NCI-H187 (cell line): ENCODE measurements at regions not wholly inside any gene's neighbourhood (a gene's known extent, or its start where the extent isn't known, plus 50 kb on each side); places are given as distances from the start of the nearest gene placed in this dataset.
"Not testable (repeated sequence)": the region's sequence is repeated elsewhere in the genome, so short reads cannot be mapped to it uniquely, and the experiment has no call there.

Experiments used
- DNase-seq, 2 experiments: peaks; one replicate each; lab custom pipeline; 2025; lab: John Stamatoyannopoulos, UW

DNA sequence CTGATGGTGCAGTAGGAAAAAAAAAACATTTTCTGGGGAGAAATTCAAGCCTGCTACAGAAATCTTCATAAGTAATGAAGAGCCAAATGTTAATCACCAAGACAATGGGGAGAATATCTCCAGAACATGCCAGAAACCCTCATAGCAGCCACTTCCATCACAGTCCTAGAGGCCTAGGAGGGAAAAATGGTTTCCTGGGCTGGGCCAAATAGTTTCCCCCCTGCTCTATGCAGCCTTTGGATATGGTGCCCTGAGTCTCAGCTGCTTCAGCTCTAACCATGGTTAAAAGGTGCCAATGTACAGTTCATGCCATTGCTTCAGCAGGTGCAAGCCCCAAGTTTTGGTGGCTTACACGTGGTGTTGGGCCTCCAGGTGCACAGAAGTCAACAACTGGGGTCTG lies 113.1 kb downstream of the ZNF648 start:
- DNase-seq, result no peak

DNA sequence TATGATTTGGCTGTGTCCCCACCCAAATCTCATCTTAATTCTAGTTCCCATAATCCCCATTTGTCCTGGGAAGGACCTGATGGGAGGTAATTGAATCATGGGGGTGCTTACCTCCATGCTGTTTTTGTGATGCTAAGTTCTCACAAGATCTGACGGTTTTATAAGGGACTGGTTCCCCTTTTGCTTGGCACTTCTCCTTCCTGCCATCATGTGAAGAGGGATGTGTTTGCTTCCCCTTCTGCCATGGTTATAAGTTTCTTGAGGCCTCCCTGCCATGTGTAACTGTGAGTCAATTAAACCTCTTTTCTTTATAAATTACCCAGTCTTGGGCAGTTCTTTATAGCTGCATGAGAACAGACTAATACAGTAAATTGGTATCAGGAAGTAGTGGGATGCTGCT lies 114.1 kb downstream of the ZNF648 start:
- DNase-seq, result no peak

DNA sequence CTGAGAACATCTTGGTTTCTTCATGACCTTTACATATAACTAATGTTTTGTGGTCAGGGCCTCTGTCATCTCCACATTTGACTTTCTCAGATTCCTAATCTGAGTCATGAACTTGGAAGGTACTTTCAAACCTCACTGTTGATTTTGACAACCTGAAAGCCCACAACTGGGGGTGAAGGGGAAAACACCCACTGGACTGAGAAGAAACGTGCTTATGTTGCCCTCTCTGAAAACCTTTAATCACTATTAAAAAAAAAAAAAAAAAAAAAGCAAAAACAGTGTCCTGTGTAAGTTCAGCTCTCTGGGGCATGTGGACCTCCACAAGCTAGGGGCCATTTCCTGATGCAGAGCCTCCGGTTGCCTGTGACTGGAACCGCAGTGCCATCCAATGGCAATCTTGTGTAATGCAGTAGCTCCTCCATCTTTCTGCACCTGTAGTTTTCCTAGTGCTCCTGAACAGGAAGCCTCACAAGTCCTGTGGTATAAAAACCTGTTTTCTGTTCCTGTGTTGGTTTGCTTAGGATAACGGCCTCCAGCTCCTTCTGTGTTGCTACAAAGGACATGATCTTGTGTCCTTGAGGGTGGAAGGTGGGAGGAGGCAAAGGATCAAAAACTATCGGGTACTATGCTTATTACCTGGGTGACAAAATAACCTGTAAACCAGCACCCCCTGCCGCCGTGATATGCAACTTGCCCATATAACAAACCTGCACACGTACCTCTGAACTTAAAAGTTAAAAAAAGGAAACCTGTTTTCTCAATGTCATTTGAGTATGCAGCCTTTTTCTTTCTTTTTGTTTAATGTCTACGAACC lies 124.5 kb downstream of the ZNF648 start:
- DNase-seq, result peak; percentile 85 to 97

DNA sequence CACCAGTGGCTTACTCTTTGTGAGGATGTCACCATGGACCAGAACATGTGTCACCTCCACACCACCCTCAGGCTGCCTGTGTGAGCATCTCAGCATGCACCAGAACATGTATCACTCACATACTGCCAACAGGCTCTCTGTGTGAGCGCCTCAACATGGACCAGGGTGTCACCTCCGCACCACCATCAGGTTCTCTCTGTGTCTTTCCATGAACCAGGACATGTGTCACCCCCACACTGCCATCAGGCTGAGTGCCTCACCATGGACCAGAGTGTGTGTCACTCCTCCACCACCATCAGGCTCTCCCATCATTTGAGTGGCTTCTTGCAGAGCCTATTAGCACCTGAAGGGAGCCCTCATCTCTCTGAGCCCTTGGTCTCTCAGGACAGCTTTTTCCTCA lies 125.2 kb downstream of the ZNF648 start:
- no peak for DNase-seq

DNA sequence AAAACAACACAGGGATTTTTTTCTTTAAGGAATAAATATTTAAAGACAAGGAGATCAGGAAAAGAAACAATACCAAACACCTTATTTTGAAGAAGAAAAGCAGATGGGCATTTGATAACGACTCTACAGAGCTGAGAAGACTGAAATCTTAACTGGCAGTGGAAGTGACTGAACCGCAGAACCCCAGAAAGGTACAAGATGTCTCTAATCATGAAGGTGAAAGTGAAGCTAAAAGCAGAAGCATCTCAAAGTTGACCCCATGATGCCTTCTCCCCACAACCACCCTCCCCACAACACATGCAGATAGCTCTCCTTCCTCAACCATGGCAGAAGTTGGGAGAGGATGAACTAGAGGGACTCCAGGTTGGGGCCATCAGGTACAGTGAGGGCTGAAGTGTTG lies 129.6 kb downstream of the ZNF648 start:
- no peak for DNase-seq

DNA sequence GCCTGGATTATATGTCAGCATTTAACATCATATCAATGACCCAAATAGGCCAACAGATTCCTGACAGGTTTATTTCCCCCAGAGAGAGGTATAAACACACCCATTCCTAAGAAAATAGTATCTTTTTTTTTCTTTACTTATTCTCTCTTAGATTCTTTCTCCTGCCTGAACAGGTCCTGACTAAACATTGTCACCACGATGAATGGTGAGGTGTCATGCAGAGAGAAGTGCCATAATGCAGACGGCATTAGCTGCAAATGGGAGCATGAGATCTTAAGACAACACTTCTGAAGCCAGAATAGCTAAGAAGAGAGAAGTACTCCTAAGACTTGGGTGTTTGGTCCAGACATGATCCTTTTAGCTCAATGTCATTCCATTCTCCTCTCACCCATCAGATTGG lies 131.3 kb downstream of the ZNF648 start:
- DNase-seq, result no peak

DNA sequence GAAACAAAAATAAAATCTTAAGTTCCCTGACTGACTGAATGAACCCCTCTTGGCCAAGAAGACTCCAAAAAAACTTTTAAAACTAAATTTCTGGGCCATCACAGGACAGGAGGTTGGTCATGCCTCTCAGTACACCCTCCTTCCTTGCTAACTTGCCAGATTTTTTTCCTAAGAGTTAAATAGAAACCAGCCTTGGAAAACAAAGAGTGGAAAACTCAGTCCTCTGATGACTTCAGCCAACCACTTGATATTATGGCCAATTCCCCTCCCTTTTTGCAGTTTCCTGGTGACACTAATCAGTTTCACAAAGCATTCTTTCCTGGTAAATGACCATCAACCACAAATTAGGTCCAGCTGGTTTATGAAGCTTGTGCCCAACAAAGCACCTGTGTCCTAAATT lies 134.8 kb downstream of the ZNF648 start:
- DNase-seq, result no peak

DNA sequence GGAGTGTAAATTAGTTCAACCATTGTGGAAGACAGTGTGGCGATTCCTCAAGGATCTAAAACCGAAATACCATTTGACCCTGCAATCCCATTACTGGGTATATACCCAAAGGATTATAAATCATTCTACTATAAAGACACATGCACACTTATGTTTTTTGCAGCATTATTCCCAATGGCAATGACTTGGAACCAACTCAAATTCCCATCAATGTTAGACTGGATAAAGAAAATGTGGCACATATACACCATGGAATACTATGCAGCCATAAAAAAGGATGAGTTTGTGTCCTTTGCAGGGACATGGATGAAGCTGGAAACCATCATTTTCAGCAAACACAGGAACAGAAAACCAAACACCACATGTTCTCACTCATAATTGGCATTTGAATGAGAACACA lies 137.5 kb downstream of the ZNF648 start:
- not testable (repeated sequence) for DNase-seq

DNA sequence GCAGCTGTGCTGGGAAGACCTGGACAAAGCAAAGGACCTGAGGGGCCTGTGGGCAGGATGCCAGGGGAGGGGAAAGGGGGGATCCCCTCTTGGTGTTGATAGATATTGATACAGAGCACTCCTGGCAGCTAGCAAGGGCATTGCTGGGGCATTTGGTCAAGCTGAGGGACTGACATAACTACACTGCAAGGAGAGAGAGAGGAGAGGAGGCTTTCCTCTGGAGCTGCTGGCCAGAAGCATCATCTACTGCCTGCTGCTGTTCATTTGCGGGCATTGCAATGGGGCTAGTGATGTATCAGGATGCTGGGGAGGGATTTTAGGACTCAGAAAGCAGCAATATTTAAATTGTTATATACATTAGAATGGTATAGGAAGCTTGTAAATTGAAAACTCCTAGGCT lies 142.0 kb downstream of the ZNF648 start:
- no peak for DNase-seq

DNA sequence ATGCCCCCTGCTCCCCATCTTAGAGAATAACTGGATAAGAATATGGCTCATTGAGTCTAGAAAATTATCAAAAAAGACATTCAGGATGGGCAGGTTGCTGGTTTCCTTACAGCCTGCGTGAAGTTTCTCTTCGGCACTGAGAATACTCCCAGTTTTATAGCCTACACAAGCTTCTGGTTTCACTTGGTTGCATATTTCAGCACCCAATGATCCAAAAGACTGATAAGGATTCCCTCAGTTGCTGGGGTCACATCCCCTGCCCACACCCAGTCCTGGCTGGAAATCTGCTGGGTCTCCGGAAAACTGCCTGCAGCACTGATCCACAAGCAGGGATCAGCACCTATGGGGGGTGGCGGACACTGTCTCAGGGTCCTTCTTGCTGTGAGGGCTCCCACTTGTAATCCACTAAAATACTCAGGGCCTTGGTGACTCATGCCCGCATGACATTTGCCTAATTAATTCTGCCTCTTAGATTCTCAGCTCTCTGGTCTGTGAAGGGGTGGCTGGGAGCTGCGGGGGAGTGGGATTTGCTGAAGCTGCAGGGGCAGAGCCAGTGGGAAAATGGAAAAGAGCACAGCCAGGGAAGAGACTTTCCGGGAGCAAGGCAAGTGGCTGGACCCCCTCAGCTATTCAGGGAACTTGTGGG lies 142.5 kb downstream of the ZNF648 start:
- no peak for DNase-seq

DNA sequence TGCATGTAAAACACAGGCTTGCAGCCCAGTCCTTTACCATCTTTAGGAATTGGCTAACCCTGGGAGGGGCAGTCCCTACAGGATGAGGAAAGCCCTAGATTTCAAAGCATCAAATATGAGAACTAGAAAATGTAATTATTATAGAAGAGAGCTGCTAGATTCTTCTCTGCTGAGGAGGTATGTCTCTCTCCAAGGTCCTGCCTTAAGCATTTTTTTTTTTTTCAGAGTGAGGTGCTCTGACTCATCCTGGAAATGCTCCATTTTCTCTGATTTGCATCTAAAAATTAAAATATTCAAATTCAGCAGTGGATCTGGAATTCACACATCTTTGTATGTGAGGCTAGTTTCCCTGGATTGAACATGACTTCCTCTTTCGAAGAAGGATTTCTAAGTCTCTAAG lies 149.8 kb downstream of the ZNF648 start:
- DNase-seq, result no peak

DNA sequence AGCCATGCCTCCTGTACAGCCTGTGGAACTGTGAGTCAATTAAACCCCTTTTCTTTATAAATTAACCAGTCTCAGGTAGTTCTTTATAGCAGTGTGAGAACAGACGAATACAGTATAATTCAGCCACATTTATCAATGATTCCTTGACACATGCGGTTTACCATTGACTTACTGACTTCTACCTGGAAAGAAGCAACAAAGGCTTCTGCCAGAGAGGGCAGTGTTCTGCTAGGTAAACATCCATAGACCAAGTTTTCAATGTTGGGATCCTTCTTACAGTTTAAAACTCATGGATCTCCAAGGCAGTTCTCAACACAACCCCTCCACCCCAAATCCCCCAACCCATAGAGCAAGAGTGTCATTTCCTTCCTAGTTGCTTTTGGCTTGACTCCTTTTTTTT lies 150.6 kb downstream of the ZNF648 start:
- DNase-seq, result no peak

DNA sequence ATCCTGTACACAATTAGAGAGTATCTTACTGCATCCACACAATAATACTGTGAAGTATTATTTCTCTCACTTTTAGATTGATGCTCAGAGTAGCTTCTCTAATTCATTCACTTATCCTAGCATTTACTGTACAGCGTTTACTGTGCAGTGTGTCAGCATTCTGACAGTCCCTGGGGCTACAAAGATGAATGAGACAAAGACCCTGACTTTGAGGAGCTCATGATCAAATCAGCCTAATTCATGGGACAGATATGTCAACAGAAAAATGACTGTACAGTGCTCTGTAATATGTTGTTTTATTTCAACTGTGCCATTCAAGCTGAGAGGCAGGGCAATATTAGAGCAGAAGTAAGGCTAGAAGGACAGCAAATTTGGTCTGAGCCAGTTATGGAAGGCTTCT lies 152.5 kb downstream of the ZNF648 start:
- no peak for DNase-seq

DNA sequence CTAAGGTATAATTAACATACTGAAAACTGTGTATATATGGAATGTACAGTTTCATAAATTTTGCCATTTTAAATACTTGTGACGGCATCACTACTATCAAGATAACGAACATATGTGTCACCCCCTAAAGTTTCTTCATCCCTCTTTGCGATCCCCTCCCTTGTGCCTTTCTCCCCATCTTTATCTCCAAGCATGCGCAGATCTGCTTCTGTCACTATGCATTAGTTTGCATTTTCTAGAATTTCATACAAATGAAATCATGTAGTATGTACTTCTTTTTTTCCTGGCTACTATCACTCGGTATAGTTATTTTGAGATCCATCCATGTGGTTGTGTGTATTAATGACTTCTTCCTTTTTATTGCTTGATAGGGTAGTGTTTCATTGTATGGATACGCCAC lies 154.9 kb downstream of the ZNF648 start:
- DNase-seq, result no peak

DNA sequence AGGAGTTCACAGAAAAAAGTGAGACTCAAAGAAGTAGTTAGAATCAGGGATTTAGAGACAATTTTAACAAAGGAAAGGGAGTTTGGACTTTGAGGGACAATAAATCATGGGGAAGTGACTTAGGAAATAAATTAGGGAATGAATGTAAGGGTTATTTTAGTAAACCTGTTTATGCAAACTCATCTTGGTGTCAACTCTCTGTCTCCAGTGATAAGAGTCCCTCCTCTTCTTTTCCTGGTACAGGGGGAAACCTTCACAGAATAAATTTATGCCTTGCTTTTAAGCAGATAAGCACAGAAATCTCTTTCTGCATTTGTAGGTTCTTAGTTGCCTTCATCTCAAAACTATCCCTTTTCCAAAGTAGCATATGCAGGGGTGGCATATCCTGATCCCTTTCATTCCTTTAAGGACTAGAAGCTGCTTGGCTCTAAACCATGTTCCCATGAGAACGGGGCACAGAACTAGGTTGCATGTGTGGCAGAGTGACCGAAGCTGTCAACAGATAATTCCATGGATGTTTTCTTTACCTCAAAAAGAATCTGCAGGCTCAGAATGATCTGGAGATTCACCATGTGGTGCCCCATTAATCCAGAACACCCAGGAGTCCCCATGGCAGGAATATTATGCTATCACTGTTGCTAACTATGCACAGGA lies 155.4 kb downstream of the ZNF648 start:
- DNase-seq, result no peak

DNA sequence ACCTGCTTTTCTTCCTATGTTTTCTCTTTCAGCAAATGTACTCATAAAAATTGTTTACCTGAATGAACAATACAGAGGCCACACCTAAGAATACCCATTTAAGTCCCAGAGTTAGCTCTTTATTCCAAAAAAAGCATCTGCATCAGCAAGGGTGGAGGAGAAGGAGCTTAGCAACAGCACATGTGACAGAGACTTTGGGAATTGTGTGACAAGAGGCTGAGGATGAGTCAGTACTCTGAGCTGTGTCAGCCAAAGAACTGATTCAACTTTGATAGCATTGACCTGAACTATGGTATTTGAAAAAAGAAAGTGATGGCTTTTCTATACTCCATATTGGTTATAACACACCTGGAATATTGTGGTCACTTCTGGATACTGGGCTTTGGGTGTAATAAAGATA lies 162.7 kb downstream of the ZNF648 start:
- DNase-seq, result no peak

DNA sequence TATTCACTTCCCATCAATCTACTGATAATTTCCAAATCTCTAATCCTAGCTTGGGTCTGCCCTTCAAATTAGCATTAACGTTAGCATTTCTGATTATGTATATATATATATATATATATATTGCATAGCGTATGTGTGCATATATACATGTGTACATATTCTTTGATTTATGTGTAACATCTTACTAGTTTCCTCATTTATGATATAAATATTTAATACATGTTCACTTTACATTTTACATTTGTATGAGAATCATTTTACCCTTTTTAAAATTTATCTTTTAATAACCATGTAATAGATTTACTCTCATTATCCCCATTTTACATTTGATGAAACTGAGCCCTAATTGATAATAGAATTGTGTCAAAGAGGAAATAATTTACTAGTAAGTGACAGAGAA lies 164.7 kb downstream of the ZNF648 start:
- no peak for DNase-seq

DNA sequence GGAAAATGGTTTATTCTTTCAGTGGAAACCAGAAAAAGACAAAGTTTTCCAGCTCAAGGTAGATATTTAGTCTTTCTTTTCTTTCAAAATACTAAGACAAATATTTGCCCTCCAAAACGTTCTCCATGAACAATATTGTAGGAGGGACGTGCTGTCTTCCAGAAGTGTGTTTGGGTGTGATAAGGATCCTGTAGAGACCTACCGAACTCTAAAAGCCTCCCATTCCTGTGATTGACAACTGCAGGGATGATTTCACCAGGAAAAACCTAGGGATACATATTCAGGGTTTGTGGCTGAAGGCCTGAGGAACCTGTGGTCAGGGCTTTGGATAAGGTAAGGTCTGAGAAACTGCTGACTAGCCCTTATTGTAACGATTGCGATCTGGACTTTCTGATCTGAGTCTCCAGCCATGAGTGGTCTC lies 167.1 kb downstream of the ZNF648 start:
- DNase-seq, result no peak

DNA sequence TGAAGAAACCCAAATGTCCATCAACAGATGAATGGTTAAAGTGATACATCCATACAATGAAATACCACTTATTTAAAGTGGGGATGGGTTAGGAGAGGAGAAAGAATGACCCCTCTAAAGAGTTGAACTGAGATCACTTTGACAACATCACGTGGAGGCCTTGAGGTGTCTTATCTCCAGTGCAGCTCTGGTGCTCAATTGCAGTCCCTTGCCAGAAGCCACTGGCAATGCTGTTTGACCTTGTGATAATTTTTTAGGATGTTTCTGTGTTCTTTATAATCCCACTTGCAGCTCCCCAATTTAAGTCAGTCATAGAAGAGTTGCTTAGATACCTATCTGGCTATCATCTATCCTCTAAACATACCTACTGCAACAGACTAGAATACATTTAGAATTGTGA lies 167.6 kb downstream of the ZNF648 start:
- DNase-seq, result no peak

DNA sequence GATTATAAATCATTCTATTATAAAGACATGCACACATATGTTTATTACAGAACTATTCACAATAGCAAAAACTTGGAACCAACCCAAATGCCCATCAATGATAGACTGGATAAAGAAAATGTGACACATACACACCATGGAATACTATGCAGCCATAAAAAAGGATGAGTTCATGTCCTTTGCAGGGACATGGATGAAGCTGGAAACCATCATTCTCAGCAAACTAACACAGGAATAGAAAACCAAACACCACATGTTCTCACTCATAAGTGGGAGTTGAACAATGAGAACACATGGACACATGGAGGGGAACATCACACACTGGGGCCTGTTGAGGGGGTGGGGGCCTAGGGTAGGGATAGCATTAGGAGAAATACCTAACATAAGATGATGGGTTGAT lies 168.4 kb downstream of the ZNF648 start:
- not testable (repeated sequence) for DNase-seq

DNA sequence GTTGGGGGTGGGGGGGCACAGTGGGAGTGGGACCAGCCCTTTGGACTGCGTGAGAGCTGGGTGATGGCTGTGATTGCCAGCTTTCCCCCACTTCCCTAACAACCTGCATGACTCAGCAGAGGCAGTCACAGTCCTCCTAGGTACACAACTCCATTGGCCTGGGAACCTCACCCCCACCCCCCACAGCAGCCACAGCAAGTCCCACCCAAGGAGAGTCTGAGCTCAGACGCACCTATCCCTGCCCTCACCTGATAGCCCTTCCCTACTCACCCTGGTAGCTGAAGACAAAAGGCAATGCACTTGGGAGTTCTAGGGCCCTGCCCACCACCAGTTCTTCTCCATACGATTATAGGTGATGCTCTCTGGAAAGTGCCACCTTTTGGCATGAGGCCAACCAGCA lies 188.9 kb downstream of the ZNF648 start:
- DNase-seq, result no peak

DNA sequence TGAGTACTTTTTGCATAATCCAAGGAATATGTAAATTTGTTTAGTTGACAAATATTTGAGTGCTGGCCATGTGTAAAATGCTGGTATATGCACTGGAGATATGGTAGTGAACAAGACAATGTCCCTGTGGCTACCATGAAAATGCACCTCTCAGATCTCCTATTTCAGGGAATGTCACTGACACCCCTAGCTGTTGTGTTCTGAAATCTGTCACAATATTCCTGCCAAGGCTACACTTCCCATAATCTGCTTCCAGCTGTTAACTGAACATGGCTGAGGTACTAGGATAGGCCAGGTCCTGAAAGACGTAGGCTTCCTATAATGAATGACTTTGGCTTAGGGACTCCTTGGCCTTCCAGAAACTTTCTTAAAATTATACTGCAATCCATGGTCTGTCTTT lies 197.8 kb downstream of the ZNF648 start:
- DNase-seq, result no peak

DNA sequence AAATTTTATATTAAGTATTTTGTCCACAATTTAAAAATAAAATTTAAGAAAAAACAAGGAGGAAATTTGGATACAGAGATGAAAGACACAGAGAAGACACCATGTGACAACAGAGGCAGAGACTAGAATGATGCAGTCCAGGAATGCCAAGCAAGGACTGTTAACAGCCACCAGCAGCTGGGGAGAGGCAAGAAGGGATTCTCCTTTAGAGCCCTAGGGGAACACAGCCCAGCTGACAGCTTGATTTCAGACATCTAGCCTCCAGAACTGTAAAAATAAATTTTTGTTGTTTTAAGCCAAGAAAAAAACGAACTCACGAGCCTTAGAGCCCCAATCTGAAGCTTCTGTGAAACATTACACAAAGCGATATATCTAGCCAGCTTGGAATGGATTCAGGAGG lies 198.5 kb downstream of the ZNF648 start:
- no peak for DNase-seq
